ENCODE measurements at regions not wholly inside any gene's neighbourhood (a gene's known extent, or its start where the extent isn't known, plus 50 kb on each side); places are given as distances from the start of the nearest gene placed in this dataset.

DNA sequence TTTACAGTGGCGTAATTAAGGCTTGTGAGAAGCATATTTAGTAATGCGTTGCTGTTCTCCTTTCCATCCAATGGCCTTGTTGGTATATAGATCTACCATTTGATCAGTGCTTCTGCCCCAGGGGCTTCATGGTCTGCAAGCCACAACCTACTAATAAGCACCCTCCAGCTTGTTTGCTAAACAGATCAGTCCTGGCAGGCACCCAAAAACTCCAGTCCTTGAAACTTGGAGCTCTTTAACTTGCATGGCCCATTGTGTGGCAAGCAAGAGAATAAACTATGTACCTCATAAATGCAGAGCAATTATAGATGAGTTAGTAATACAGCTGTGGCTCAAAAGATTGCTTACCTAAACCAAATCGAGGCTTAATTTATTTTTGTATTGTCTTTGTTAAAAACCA, 158.5 kb downstream of the FTCDNL1 start (continued):
- no peak for TF ChIP-seq HIC1 (tag by site-specific recombination; IDR thresholded peaks at IDR 0.05)

- peaks cover 3% of the 10 kb centered on the region; the same call in 1 of the 2 replicates for H3K4me1 ChIP-seq (ENCODE audit: control insufficient read depth, insufficient read depth, low read length)
- H3K9me3 ChIP-seq (ENCODE audit: control insufficient read depth, insufficient read depth, low read depth, low read length), result no peaks in the 10 kb centered on the region
- no peaks in the 10 kb centered on the region for H3K36me3 ChIP-seq (ENCODE audit: control insufficient read depth in 2 of 2, insufficient read depth in 1 of 2, low read length in 2 of 2)
- TF ChIP-seq ZNF311 (tag by site-specific recombination; IDR thresholded peaks at IDR 0.05; ENCODE audit: borderline replicate concordance) (no peak), ZNF394 (tag by site-specific recombination; IDR thresholded peaks at IDR 0.05; ENCODE audit: borderline replicate concordance) (no peak), GLI2 (tag by site-specific recombination; IDR thresholded peaks at IDR 0.05; ENCODE audit: borderline replicate concordance, low read depth) (no peak), PBX3 (CRISPR knock-in tag; IDR thresholded peaks at IDR 0.05) (no peak), ZNF670 (tag by site-specific recombination; IDR thresholded peaks at IDR 0.05; ENCODE audit: low read depth) (no peak), ZNF433 (tag by site-specific recombination; IDR thresholded peaks at IDR 0.05; ENCODE audit: low read depth) (no peak), ZNF473 (tag by site-specific recombination; IDR thresholded peaks at IDR 0.05) (no peak), ZNF621 (tag by site-specific recombination; IDR thresholded peaks at IDR 0.05) (no peak), REPIN1 (tag by site-specific recombination; IDR thresholded peaks at IDR 0.05; ENCODE audit: low read depth) (no peak)
- TF ChIP-seq, protein P1, sequence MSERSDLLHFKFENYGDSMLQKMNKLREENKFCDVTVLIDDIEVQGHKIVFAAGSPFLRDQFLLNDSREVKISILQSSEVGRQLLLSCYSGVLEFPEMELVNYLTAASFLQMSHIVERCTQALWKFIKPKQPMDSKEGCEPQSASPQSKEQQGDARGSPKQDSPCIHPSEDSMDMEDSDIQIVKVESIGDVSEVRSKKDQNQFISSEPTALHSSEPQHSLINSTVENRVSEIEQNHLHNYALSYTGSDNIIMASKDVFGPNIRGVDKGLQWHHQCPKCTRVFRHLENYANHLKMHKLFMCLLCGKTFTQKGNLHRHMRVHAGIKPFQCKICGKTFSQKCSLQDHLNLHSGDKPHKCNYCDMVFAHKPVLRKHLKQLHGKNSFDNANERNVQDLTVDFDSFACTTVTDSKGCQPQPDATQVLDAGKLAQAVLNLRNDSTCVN (tag by site-specific recombination; optimal IDR thresholded peaks at IDR 0.05), result no peak
- ChIA-PET POLR2A (no interaction called here), CTCF (interaction anchor here (0.9 kb wide), 1 partner anchor 52 kb away, joined by 3 read pairs; no protein-coding TSS in a partner anchor)
- H3K4me3 ChIP-seq (ENCODE audit: low read depth, low read length), result no peak overlapping the region
- H3K27ac ChIP-seq (ENCODE audit: extremely low read depth, low read depth, low read length), result no peak overlapping the region
Measured at GRCh38 chr2:199690225-199690624, 160.8 kb downstream of the FTCDNL1 start.

DNA sequence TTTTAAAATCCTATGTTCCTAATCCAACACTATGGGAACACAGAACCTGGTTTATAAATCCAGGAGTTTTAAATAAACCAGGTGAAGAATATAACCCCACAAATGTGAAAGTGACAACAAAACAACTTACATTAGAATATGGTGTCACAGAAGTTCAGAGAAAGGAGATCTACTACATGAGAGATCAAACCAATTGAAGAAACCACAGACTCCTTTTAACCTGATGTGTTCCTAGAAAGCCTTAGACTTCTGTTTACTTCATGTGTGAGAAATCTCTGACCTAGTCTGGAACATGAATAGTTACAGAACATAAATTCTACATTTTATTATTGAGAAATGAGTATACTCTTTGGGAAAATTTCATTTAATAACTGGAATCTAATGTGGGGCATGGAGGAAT, 165.3 kb downstream of the FTCDNL1 start:
- CTCF ChIA-PET, result interaction anchor here (0.6 kb wide), 1 partner anchor 418 kb away, joined by 3 read pairs; no protein-coding TSS in a partner anchor

More for the DNA sequence above, 165.3 kb downstream of the FTCDNL1 start:
- Histone ChIP-seq H3K4me3 (ENCODE audit: low read depth, low read length) (no peak overlapping the region), H3K4me1 (ENCODE audit: control insufficient read depth, insufficient read depth, low read length) (no peaks in the 10 kb centered on the region), H3K9me3 (ENCODE audit: control insufficient read depth, insufficient read depth, low read depth, low read length) (no peaks in the 10 kb centered on the region), H3K27ac (ENCODE audit: extremely low read depth, low read depth, low read length) (no peak overlapping the region), H3K36me3 (ENCODE audit: control insufficient read depth in 2 of 2, insufficient read depth in 1 of 2, low read length in 2 of 2) (no peaks in the 10 kb centered on the region)
- POLR2A ChIA-PET, result no interaction called here
- TF ChIP-seq, protein P2, sequence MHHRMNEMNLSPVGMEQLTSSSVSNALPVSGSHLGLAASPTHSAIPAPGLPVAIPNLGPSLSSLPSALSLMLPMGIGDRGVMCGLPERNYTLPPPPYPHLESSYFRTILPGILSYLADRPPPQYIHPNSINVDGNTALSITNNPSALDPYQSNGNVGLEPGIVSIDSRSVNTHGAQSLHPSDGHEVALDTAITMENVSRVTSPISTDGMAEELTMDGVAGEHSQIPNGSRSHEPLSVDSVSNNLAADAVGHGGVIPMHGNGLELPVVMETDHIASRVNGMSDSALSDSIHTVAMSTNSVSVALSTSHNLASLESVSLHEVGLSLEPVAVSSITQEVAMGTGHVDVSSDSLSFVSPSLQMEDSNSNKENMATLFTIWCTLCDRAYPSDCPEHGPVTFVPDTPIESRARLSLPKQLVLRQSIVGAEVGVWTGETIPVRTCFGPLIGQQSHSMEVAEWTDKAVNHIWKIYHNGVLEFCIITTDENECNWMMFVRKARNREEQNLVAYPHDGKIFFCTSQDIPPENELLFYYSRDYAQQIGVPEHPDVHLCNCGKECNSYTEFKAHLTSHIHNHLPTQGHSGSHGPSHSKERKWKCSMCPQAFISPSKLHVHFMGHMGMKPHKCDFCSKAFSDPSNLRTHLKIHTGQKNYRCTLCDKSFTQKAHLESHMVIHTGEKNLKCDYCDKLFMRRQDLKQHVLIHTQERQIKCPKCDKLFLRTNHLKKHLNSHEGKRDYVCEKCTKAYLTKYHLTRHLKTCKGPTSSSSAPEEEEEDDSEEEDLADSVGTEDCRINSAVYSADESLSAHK (tag by site-specific recombination; IDR thresholded peaks at IDR 0.05), result no peak
- TF ChIP-seq KLF8 (tag by site-specific recombination; IDR thresholded peaks at IDR 0.05) (no peak), ZNF654 (tag by site-specific recombination; IDR thresholded peaks at IDR 0.05; ENCODE audit: low read depth) (no peak), ZNF530 (tag by site-specific recombination; IDR thresholded peaks at IDR 0.05; ENCODE audit: low read depth) (no peak), ZNF138 (tag by site-specific recombination; IDR thresholded peaks at IDR 0.05; ENCODE audit: borderline replicate concordance) (no peak)

Data from HEK293 (cell line).